GM23248 (cell line): ENCODE measurements at regions not wholly inside any gene's neighbourhood (a gene's known extent, or its start where the extent isn't known, plus 50 kb on each side); places are given as distances from the start of the nearest gene placed in this dataset.

ENCODE experiments used
- EZH2 ChIP-seq: fragments of 200-600 bp; sonication (generic); IDR thresholded peaks from 2 replicates; pipeline ENCODE4 v1.6.1; 2018; ENCODE audit warnings: antibody characterized with exemption, mild to moderate bottlenecking; ENCODE audit not compliant: insufficient read depth, poor library complexity, severe bottlenecking
- EZH2phosphoT487 ChIP-seq: fragments of 200-600 bp; sonication (generic); IDR thresholded peaks from 2 replicates; pipeline ENCODE4 v1.6.1; 2018; ENCODE audit warnings: antibody characterized with exemption, moderate library complexity, mild to moderate bottlenecking, low read depth; ENCODE audit not compliant: insufficient read depth

- TF ChIP-seq EZH2phosphoT487: no peak
- TF ChIP-seq EZH2: no peak
These were observed 334.0 kb downstream of the BTG1 start for GRCh38 chr12:91811481-91812287.
